Hepatic stellate cell (primary cell): ENCODE measurements at regions not wholly inside any gene's neighbourhood (a gene's known extent, or its start where the extent isn't known, plus 50 kb on each side); places are given as distances from the start of the nearest gene placed in this dataset.

Experiments
- DNase-seq: peaks from one replicate; pipeline ENCODE4 v3.0.0; 2011; ENCODE audit warnings: low spot score

DNA sequence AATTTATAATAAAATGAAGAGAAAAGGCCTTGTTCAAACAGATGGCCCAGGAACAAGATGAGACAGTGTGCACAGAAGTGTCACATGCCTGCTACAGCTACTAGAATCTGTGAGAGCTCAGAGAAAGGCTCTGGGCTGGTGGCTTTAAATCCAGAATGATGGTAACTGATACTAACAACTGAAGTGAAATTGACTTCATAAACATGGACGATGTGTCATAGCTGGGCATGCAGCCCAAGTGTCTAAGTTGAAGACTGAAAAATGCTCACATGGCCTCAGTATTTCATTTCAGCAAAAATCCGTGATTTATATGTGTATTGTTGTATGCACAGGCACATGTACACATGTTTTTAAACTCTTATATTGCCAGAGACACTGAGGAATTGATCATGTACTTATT lies 208.3 kb upstream of the RUNX1 start:
- DNase-seq = peak; percentile 36

DNA sequence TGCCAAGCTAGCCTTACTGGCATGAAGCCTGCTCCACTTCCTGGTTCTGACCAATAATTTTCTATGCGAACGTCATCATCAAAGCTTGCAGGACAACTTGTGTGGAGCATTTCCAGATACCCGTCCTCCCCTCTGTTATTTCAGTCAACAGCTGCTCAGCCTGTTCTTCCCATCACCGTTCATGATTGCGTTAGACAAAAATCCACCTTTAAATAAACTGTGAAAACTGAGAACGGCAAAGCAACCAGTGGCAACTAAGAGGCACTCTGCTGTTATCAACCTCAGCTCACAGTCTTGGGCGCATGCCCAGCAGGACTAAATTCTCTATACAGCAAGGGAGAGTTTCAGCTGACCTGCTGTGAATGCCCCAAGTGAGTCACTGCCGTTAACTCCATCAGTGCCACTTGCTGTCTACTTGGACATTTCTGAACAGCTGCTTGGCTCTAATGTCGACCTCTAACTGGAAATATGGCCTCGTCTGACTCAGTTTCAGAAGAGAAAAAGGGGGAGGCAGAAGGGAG lies 207.4 kb upstream of the RUNX1 start:
- DNase-seq = peak; percentile 66

DNA sequence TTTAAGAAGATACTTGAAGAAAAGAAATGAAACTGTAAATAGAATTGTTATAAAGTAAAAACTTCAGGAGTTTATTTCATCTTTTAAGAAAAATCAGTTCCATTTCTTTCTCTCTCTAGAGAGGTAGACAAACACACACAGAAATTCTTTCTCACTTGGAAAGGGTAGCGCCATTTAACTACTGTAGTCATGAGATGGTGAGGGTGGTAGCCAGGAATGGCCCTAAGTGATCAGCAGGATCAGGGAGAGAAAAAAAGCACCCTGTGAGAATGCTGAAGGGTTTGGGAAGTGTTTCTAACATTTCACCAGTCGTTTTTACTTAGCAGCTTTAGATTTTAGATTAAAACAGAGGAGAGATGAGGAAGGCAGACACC lies 205.7 kb upstream of the RUNX1 start:
- no peak for DNase-seq

DNA sequence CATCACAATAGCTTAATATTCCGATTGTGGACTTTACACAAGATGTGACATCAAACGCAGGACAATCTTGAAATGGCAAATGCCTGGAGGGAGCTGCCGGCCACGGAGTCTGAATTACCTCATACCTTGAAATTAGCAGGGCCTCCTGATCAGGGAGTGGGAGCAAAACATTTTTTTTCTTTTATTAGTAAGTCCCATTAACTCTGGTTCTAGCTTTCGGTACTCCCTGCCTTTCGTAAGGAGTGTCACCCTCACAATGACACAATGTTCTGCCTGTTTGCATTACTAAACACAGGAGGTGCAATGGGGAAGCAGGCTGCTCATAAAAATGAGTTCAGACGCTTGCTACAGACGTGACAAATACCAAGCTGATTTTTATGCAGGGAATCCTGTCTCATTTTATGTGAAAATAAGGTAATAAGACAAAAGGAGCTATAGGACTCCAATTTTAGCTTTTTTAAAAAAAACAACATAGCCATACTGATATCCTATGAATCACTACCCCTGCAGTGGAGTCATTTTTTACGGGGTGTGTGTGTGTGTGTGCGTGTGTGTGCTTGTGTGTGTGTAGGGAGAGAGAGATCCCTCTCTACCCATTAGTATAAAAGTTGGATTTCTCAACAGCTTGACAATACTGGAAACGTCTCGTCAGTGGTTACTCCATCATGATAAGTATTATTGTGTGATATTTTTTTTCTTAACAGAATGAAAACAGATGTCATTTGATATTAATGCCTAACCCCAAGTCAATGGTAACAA lies 205.1 kb upstream of the RUNX1 start:
- DNase-seq = no peak

DNA sequence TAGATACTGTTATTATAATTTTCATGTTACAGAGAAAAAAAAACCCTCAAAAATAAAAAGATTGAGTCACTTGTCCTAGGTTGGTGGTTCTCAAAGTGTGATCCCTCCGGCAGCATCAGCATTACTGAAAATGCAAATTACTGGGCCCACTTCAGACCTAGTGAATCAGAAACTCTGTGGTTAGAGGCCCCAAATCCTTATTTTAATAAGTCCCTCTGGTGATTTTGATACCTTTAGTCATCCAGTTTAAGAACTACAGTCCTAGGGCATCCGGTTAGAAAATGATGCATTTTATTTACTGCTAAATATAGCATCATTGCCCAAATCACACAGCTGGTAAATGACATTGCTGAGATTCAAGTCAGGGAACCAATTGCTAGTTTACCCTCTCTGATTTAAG lies 203.7 kb upstream of the RUNX1 start:
- DNase-seq = no peak

DNA sequence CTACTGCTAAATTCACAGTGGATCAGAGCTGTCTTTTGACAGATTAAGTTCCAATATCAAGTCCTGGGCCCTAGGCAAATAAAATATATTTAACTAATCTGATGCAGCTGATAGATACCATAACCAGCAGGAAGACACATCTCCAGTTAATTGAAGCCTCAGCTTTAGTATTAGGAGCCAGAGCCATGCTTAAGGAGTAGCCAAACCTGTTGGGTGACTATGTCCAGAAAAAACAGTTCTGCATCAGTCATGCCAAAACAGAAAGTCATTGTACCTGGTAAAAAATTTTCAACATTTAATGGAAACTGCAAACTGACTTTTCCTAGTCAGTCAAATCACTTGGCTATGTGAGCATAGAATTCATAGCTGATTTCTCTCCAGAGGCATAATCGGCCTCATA lies 200.5 kb upstream of the RUNX1 start:
- no peak for DNase-seq

DNA sequence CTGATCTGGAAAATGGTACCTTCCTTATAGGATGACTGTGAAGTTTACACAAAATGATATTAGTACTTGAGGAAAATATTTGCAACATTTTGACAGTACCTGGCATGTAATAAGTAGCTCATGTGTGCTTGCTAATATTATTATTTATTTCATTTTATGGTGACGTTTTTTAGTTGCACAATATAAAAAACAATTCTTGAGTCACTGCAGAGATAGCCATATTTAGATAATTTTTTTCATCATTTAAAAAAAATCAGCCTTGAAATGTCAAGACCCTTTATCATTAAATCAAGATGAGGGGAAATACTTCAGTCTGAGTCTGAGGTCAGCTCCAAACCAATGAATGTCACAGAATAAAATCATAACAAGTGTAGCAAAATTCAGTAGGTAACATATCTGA lies 196.8 kb upstream of the RUNX1 start:
- no peak for DNase-seq

DNA sequence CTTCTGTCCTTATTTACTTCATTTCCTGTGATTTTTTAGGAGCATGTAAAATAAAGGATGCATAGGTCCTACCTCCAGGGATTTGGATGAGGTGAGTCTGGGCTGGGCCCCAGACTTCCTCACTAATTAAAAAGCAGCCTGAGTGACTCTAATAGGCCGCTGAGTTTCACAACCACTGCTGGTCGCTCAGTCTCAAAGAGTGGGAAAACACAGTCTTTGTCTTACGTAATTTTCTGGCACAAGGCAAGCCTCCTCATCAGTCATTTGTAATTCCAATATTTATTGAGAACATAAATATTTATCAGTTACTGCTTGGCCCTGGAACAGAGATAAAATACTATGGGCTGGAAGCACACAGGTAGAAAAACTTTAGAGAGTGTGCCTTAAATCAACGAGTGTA lies 195.4 kb upstream of the RUNX1 start:
- no peak for DNase-seq

DNA sequence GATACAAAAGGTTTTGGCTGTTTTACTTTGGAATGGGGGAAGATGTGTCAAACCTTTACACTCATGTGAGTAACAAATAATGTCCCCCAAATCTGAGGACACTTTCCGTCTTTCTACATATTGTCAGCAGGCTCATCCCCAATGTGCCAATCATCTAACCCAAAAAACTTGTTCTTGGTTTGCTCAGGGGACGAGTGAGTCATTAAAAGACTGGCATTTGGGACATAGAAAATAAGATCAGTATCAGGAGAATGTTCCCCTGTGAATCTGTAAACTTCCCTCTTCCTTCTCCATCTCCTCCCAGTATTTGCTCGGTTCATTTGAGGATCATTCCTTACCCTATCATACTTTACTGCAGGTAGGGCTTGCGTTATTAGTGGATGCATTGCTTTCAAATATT lies 194.1 kb upstream of the RUNX1 start:
- DNase-seq = no peak

DNA sequence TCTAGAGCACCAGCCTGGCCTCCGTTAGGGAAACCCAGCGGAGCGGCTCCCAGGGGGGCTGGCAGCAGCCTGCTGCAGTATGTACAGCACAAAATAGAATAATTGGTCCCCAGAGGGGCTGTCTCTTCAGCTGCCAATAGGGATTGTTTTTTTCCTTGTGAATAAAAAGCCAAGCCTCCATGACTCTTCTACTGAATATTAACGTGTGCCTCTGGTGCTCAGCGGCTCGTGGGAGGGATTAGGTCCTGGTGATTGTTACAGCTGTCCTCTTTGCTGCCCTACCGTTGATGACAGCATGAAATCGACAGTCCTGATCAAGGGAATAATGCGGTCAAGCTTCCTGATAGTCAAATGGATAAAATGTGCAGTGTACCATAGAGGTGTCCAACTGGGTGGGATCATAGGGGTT lies 190.7 kb upstream of the RUNX1 start:
- no peak for DNase-seq

DNA sequence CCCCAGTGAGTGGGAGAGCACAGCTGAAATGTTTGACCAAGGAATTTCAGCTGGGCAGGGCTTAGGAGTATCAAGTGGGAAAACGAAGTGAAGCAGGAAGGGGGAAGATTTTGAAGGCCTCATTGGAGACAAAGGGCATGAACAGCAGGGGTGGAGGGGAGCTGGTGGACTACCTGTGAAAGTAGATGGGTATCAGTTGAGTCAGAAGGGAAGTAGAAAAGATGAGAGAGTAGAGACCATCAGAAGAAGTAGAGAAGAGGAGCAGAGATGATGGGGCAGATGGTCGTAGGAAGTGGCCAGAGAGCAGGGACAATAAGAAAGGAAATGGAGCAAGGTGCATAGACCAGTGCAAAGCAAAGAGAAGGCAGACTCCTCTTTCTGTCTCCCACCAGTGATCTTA lies 189.0 kb upstream of the RUNX1 start:
- DNase-seq = no peak

DNA sequence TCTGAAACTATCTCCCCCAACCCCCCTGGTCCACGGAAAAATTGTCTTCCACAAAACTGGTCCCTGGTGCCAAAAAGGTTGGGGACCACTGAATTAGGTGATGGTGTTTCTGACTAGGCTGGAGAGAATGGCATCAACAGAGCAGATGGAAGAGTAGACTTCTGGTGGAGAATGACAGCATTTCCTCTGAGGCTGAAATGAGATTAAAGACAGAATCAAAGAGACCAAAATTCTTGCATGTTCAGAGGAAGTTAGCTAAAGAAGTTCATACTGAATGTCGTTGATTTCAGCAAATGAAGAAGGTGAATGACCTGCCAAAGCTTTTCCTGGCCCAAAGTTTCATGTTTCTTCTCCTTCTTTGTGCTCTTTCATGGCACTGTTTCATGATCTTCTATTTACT lies 188.2 kb upstream of the RUNX1 start:
- no peak for DNase-seq

DNA sequence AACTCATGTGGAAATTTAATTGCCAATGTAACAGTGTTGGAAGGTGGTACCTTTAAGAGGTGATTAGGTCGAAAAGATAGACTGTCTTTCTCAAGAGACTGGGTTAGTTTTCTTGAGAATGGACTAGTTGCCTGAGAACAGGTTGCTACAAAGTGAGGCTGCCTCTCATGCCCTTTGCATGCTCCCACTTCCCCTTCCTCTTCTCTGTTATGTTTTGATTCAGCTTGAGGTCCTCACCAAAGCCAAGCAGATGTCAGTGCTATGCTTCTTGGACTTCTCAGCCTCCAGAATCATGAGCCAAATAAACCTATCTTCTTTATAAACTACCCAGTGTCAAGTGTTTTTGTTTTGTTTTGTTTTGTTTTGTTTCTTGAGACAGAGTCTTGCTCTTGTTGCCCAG lies 187.0 kb upstream of the RUNX1 start:
- no peak for DNase-seq

DNA sequence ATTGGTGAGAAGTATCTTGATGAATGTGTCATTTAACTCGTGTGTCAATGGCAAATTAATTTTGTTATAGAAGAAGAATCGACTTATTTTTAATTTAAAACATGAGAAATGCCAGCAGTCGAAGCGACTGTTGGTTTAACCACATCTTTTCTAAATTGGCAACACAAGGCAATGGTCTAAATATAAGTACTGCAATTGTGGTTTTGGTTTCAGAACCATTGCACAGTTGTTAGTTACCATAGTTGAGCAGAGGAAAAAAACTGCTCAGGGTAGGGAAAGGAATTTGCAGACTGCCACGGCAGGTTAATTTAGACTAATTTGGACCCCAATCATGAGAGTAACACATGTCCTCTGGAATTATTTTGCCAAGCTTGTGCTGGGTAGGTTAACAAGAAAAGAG lies 185.6 kb upstream of the RUNX1 start:
- DNase-seq = no peak

DNA sequence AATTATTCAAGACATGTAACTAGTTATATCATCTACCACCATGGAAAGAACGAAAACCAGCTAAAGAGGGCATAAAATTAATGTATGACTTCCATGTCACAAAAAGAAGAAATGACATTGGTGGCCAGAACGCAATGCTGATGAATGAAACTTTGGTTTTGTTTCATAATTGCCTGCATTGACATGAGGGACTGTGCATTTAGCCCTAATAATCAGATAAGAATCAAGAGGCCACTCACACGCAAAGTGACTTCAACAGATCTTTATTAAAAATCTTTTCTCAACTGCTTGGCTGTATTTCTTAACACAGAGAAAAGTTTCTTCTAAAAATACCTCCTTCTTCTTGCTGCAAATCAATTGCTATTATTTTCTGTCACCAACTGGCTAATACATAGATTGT lies 184.7 kb upstream of the RUNX1 start:
- no peak for DNase-seq

DNA sequence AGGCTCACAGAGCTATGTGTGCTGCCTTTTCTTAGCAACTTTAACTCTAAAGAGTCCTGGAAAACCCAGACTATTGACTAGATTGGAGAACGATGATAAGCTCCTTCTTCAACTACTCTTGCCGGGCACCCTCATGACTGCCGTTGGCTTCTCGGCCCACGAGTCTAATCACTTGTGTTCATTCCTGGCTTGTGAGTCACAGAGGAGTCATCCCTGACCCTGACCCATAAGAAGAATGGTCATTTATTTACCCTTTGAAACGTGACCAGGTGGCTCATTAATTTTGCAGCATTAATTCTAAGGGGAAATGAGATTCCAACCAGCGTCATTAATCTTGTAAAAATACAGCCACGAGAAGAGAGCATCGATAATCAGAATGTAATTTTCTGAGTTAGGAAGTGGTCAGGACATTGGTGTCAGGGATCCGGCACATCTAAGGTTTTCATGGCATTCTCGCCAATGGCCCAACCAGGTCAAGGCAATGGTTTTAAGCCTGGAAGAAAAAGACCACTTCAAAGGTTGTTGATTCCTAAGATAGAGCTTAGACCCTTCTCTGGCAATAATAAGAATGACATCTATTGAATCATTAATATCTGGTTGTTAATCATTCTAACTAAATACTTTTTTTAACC lies 183.6 kb upstream of the RUNX1 start:
- DNase-seq = peak; percentile 27

DNA sequence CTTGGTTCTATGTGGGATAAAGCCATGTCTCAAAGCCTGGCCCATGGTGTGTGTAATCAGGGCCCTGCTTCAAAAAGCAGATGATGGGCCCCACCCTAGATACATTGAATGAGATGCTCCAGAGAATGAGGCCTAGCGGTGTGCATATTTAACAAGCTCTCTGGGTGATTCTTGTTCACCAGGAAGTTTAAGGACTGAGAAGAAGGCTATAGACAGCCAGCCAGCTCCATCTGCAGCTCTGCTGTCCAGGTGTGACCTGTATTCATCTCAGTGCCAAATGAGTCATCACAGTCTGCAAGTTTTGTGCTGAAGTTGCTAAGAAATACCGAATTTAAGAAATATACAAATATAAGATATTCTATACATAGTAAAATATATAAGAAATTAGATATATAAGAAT lies 182.0 kb upstream of the RUNX1 start:
- no peak for DNase-seq

DNA sequence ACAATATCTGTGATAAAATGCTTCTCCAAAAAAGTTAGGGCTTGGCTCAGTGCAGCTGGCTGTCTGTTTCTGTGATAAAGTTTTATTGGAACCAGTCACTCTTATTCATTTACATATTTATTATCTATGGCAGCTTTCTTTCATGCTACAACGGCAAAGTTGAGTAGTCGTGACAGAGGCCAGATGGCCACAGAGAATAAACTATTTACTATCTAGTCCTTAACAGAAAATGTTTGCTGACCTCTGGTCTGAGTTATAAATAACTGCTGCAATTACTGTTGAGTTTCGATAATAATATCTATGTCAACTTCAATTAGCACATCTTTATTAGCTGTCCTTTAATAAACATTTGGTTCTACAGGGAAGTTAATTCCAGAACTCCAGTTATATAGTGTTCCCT lies 180.2 kb upstream of the RUNX1 start:
- DNase-seq = no peak

DNA sequence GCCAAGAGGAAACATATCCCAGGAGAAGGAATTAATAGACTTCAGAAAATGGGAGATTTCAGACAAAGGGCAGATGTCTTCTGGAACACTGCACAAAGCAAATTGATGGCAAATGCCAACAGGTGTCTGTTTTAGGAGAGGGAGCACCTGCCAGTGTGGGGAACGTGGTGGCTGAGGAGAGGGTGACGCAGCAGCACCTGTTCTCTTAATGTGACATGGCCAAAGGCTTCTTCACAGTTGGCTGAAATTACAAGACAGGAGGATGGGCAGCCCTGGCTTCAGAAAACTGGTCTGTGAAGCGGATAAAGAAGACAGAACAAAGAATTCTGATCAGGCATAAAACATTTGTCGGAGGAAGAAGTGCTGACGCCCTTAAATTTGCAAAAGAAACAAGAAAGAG lies 178.7 kb upstream of the RUNX1 start:
- no peak for DNase-seq

DNA sequence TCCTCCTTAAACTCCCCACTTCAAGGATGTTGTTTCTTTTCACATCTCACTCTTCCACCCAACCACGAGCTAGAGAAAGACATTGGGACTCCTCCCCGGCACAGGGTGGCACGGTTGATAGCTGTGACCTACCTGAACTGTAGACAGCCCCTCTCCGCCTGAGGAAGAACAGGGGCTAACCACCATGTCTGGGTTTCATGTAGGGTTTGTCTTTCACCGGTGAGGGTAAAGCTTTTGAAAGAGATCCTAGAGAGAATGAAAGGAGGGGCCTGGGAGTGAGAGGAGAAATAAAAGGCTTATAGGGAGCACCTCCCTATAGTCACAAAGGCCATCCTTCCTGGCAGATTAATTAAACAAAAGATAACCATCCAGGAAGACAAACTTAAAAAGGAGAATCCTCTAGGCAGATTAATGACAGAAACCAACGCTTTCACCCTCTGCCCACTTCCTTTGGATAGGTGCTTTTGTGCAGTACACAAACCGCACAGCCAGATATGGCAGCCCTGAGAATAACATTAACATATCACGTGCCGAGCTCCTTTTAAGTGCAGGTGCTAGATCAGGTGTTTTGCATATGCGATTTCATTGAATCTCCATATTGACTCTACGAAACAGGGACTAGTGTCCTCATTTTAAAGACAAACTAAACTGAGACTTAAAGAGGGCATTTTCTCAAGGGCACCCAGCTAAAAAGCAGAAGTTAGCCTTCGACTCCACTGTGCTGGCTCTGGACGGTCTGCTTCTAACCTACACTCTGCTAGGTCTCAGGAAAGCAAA lies 178.1 kb upstream of the RUNX1 start:
- no peak for DNase-seq

DNA sequence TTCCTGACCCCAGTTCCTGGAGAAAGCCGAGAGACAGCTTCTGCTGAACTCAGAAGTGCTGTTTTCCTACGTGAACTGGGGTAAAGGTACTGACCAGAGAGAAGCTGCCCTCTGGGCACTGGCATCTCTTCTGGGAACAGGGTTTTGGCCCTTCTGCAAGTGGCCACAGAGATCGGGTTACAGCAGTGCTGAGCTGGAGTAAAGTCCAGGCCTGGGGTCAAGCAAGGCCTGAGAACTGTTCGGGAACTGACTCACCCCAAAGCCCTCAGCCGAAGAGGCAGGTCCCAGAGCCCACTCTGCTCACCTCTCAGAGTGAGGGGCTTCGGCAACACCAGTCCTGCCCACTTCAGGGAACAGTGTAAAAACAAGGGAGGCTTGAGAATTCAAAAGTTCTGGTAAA lies 177.2 kb upstream of the RUNX1 start:
- no peak for DNase-seq

DNA sequence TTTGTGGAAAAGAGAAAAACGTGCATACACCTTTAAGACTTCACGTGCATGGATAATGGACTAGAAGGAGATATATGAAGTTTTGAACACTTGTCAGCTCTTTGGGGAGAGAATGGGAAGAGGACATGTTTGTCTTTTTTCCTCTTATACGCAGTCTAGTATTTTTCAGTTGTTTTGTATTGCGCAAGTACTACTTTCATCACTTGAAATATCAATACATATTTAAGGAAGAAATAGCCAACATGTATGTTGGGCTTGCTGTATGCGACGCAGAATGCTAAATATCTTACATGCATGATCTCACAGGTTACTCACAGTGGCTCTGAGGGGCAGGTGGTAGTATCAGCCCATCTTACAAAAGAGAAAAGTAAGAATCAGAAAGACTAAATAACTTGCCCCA lies 176.5 kb upstream of the RUNX1 start:
- DNase-seq = no peak

DNA sequence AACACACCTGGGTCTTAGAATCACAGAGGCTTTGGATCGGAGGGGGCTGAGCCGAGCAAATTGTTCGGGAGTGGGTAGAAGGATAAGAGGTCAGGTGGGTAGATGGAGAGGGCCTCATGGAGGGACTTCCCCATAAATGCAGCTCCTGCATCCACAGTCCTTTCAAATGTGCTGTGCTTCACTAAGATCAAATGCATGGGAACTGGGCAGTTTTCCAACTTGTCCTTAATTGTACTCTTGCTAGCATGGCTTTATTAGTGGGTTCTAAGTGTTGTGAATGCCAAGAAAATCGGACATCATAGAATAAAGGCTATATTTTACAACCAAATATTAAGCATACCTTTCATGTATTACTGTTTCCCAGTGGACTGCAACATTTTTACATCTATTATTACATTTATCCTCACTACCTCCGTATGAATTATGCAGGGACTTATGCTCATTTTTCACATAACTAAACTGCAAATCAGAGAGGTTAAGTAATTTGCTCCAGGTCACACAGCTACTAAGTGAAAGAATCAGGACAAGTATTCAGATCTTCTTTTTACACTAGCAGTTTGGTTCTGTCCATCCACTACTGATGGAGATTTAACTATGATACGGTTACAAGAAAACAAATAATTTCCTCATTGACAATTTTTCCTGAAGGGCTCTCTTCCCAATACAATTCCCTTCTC lies 174.5 kb upstream of the RUNX1 start:
- no peak for DNase-seq
